Vagina (tissue), 2 donors: ENCODE measurements at regions not wholly inside any gene's neighbourhood (a gene's known extent, or its start where the extent isn't known, plus 50 kb on each side); places are given as distances from the start of the nearest gene placed in this dataset.

ENCODE experiments used
- CTCF ChIP-seq, 3 experiments: fragments of 450-650 bp in 2 of 3; fragments of 200-600 bp in 1 of 3; sonication (generic) in 1 of 3; IDR thresholded peaks; one replicate each; pipeline ENCODE4 v1.5.1; 2017 to 2019; ENCODE audit warnings: antibody characterized with exemption in 3 of 3, mild to moderate bottlenecking in 2 of 3, moderate library complexity in 2 of 3
- POLR2A ChIP-seq, 2 donors: fragments of 450-650 bp; IDR thresholded peaks; one replicate each; pipeline ENCODE4 v1.6.1; 2017; ENCODE audit warnings: antibody characterized with exemption in 2 of 2, mild to moderate bottlenecking in 2 of 2, moderate library complexity in 2 of 2

DNA sequence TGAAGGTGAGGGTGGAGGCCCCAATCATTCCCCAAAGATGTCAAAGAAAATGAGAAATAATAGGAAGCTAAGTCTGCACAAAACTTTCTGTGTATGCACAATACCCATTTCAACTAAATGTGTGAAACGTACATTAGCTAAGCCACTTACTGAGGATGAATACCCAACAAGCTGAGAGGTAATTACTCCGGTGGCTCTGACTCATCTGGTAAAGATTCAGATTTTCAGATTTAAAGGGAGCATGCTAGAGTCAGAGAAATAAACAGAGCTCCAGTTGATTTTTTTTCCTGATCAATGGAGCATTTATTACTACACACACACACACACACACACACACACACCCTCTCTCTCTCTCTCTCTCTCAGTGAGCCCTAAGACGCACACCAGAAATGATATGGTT is 194.8 kb upstream of the ARGLU1 start:
- no peak for TF ChIP-seq CTCF (IDR thresholded peaks at IDR 0.05)
- TF ChIP-seq POLR2A (IDR thresholded peaks at IDR 0.05) = no peak
